Kidney tubule cell (primary cell): ENCODE measurements at regions not wholly inside any gene's neighbourhood (a gene's known extent, or its start where the extent isn't known, plus 50 kb on each side); places are given as distances from the start of the nearest gene placed in this dataset.
"Not testable (repeated sequence)": the region's sequence is repeated elsewhere in the genome, so short reads cannot be mapped to it uniquely, and the experiment has no call there.

Experiments used
- DNase-seq: peaks from one replicate; pipeline ENCODE4 v3.0.0-alpha.2; 2018; ENCODE audit warnings: low spot score

DNA sequence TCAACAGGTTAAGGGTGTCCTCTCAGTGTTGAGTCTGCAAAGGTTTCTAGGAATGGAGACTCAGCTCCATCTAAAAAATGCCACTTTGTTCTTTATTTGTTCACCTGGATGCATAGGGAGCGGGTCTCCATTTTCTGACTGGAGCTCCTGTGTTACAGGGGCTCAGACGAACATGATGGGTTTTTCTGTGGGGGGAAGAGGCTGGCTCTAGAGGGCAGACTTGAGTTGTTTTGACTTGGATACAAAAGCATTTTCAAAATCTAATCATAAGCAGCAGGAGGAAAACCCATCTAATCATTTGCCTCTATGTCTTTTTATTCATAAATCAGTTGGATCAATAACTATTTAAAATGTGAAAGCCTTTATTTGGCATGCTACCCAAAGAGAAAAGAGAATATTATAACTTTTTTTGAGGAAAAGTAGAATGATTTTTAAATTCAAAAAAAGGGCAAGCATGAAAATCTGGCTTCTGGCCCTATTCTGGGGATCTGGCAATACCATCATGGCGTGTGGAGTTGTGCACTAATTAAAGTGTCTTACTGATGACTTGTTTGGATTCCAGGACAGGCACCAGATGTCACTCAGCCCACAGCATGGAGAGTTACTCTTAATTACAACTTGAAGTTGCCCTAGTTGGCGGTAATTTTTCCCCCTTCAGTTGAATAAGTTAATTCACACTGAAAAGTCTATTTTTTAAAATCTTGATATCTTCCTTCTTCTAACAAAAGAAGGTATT lies 594.9 kb downstream of the REEP3 start:
- peak; percentile 20 for DNase-seq

DNA sequence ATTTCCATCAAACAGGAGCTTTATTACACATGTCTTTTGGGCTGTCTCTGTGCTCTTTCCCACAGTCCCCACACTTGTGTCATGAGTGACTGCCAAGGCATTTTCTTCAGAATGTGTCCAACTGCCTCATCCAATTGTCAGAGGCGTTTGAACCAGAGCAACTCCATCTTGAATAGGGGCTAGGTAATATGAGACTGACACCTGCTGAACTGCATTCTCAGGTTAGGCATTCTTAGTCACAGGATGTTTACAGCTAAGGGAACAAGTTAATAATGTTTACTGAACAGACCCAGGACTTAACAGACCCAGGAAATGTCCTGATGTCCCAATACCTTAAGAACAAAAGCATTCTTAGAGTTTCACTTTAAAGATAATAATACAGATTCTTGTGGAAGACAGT lies 595.5 kb downstream of the REEP3 start:
- peak; percentile 31 for DNase-seq

GRCh38 chr10:64118736-64119135 lies 597.5 kb downstream of the REEP3 start:
- DNase-seq: no peak

DNA sequence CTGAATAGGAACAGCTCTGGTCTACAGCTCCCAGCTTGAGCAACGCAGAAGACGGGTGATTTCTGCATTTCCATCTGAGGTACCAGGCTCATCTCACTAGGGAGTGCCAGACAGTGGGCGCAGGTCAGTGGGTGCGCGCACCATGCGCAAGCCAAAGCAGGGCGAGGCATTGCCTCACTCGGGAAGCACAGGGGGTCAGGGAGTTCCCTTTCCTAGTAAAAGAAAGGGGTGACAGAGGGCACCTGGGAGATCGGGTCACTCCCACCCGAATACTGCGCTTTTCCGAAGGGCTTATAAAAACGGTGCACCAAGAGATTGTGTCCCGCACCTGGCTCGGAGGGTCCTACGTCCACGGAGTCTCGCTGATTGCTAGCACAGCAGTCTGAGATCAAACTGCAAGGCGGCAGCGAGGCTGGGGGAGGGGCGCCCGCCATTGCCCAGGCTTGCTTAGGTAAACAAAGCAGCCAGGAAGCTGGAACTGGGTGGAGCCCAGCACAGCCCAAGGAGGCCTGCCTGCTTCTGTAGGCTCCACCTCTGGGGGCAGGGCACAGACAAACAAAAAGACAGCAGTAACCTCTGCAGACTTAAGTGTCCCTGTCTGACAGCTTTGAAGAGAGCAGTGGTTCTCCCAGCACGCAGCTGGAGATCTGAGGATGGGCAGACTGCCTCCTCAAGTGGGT lies 599.2 kb downstream of the REEP3 start:
- not testable (repeated sequence) for DNase-seq

DNA sequence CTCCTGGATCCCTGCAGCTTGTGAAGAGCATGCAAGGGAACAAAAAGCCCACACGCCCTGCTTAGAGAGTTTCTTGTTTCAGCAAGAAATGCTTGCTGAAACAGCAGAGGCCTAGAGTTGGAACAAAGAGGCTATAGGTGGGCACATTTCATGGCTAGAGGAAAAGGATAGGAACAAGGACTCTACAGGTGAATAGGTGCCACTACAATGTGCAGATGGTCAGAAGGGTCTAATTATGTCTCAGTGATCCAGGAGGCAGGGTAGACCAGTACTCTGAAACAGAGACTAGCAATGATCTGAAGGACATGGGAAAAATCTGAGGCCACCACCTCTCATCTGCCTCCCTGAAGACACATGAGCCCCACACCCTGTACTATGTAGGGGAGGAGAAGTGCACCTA lies 609.0 kb downstream of the REEP3 start:
- DNase-seq: no peak

DNA sequence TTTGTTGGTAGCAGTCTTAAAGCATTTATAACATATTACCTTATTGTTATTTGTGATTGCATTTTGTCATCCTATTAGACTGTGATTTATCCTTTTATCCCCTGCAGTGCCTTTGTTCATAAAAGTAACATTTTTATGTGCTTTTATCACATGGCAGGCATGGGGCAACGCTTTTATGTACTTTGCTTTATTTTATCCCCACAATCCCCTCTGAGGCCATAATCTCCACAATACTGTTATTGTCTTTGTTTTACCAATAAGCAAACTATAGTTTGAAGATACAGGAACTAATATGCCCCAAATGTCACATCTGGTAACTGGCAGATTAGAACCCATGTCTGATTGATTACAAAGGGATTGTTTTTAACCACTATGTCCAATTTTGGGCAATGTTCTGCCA lies 613.5 kb downstream of the REEP3 start:
- no peak for DNase-seq

- DNase-seq: no peak
Observed at GRCh38 chr10:64142395-64142794, 621.2 kb downstream of the REEP3 start.

DNA sequence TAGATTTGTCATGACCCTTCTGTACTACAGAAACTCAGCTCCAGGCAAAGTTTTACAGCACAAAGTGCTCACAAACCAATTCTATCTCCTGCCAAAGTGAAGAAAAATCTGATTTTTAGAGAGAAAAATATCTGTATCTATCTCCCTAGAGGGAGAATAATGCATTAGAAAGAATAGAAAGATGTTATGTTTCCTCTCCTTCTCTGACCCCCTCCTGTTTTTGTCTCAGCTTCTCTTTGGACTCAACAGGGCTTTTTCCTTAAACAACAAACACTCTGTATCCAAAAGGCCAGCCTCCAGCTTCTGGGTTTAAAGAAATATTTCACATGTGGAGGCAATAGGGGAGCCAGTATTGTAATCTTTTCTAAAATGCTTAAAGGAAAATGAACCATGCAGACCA lies 627.4 kb downstream of the REEP3 start:
- DNase-seq: no peak

DNA sequence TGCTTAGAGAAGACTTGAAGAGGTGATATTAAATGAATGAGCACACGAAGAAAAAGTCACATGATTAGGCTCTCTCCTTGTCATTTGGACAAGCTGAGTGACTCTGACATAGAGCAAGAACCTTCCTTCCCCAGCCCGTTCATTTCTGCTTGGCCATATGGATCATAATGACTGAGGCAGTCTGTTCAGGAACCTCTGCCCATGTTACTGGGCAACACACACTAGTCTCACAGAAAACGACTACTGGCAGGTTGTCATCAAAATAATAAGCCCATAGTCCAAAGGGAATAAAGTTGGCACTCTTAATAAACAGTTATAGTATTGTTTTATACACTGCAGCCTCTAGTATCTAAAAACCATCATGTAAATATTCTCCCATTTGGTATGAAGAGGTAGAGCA lies 635.0 kb downstream of the REEP3 start:
- DNase-seq: no peak

DNA sequence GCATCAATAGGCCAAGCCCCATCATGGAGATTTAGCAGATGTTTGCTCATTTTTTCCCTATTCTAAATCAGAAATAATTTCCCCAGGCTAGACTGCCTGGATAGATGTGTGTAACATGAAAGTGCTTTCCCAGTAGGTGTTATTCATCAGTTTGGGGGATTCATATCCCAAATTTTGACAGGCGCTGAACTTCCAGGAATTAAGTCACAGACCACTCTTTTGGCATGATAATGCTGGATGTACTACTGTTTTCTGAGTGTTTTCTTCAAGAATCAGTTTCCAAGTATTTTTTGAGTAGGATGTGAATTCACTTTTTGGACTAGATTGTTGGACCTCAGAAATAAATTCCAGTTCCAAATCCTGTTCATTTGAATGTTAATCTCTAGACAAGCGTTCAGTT lies 637.4 kb downstream of the REEP3 start:
- DNase-seq: no peak

DNA sequence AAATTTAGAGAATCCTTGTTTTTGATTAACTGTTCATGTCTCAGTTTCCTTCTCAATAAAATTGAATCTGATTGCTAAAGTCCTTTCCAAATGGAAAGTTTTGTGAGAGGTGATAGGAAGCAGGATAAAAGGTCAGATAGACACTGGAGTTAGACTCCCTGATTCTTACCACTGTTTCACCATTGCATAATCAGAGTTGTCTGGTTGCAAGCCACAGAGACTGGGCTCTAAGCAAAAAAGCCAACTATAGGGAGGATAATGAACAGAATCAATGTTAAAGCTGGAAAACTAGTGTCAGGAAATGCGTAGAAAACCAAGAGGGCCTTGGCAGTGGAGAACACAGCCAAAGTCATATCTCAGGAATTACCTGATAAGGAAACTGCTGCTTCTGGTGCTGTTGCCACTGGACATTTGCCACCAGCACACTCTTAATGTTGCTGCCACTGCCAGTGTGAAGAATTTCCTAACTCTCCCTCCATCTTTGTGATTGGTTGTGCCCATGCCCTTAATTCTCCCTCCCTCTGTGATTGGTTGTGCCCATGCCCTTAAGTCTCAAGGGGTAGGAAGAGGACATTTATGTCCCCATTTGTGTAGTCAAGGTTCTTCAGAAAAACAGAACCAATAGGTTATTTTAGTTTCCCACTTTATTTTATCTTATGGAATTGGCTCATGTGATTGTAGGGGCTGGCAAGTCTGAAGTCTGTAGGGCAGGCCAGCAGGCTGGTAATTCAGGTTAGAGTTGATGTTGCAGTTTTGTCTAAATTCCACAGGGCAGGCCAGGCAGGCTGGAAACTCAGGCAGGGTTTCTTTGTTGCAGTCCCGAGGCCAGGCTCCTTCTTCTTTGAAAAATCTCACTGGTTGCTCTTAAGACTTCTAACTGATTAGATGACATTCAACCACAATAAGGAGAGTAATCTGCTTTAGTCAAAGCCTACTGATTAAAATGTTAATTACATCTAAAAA lies 639.0 kb downstream of the REEP3 start:
- DNase-seq: no peak

- no peak for DNase-seq
Observed at GRCh38 chr10:64170791-64171190, 649.6 kb downstream of the REEP3 start.

GRCh38 chr10:64173826-64174225 lies 652.6 kb downstream of the REEP3 start:
- no peak for DNase-seq

GRCh38 chr10:64174666-64175255 lies 653.6 kb downstream of the REEP3 start:
- DNase-seq: no peak

DNA sequence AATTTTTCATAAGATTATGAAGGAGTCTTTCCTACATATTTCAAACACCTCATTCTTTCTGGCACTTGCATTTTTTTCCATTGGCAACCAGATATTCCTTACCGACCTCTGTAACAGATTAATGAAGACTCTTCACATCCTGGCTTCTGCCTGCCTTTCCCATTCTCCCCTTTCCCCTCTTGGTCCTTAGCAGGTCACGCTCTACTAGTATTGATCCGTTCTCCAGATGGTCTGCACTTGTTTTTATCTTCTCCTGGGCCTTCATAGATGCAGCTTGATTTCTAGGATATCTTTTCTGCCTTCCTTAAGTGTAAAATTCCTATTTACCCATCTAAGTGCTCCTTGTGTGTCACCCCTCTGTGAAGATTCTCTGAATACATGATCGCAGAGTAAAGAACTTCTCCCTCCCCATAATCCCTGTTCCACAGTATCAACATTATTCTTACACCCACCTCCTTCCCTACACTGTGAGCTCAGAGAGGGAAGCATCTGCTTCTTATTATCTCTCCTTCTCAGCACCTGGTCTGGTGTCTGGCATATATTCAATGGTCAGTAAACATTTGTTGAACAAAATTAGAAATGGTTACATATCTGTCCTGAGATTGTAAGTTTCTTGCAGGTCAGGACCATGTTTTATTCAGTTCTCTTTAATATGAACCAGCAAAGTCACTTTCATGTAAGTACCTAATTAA lies 654.2 kb downstream of the REEP3 start:
- no peak for DNase-seq

GRCh38 chr10:64182671-64183070 lies 661.5 kb downstream of the REEP3 start:
- DNase-seq: no peak

DNA sequence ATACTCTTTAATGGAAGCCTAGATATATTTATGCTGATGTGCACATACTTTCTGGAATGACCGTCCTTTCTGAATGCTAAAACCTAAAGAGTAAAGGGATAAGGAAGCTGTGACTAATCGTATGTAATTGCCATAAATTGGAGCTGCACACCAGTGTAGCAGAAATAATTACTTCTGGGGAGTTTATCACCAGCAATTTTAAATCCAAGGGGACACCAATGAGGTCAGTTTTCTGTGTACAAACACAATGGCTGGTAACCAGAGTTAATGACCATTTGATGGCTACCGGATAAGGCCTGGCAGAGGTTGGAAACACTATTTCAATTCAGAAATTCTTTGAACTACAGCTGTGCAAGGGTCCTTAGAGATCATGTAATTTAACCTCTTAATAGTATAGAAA lies 670.1 kb downstream of the REEP3 start:
- DNase-seq: no peak

DNA sequence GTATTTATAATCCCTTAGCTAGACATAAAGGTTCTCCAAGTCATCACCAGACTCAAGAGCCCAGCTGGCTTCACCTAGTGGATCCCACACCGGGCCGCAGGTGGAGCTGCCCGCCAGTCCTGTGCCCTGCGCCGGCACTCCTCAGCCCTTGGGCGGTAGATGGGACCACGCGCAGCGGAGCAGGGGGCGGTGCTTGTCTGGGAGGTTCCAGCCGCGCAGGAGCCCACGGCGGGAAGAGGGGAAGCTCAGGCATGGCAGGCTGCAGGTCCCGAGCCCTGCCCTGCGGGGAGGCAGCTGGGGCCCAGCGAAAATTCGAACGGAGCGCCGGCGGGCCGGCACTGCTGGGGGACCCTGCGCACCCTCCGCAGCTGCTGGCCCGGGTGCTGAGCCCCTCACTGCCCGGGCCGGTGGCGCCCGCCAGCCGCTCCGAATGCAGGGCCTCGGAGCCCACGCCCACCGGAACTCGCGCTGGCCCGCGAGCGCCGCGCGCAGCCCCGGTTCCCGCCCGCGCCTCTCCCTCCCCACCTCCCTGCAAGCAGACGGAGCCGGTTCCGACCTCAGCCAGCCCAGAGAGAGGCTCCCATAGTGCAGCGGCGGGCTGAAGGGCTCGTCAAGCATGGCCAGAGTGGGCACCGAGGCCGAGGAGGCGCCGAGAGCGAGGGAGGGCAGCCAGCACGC lies 675.6 kb downstream of the REEP3 start:
- DNase-seq: no peak

DNA sequence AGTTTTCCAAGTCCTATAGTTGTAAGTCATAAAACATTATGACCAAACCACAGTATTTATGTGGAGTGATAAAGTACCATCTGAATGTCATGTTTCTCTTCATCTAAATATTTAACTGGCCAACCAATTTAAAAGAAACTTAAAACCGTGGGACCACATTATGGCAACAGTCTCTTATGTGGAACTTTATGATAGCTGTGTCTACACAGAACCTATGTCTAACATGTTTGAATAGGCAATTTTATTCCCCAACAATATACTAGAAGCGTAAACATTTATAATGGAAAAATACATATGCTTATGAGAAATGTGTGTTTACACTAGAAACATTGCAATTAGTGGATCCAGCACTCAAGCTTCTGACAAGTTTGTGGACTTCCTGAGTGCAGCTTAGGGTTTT lies 680.7 kb downstream of the REEP3 start:
- DNase-seq: no peak

- peak; percentile 11 for DNase-seq
Observed at GRCh38 chr10:64204504-64204903, 683.3 kb downstream of the REEP3 start.

- no peak for DNase-seq
Observed at GRCh38 chr10:64206409-64206808, 685.2 kb downstream of the REEP3 start.
